ENCODE measurements at regions not wholly inside any gene's neighbourhood (a gene's known extent, or its start where the extent isn't known, plus 50 kb on each side); places are given as distances from the start of the nearest gene placed in this dataset.

- no peaks in the 10 kb centered on the region for H3K9me3 ChIP-seq
- no peak overlapping the region for H3K27ac ChIP-seq
- no peaks in the 10 kb centered on the region for H3K4me1 ChIP-seq
- no peaks in the 10 kb centered on the region for H3K36me3 ChIP-seq
- TF ChIP-seq CTCF (IDR thresholded peaks at IDR 0.05), result no peak
- no peak for TF ChIP-seq POLR2A (IDR thresholded peaks at IDR 0.05)
- no peaks in the 10 kb centered on the region for H3K27me3 ChIP-seq
- H3K4me3 ChIP-seq, result no peak overlapping the region
- DNase-seq, result no peak
Observed at GRCh38 chr1:238649200-238649599, 737.2 kb upstream of the CHRM3 start.

- Histone ChIP-seq H3K9me3 (no peaks in the 10 kb centered on the region), H3K27ac (no peak overlapping the region), H3K4me3 (no peak overlapping the region), H3K36me3 (no peaks in the 10 kb centered on the region), H3K27me3 (no peaks in the 10 kb centered on the region), H3K4me1 (no peaks in the 10 kb centered on the region)
- TF ChIP-seq POLR2A (IDR thresholded peaks at IDR 0.05) (no peak), CTCF (IDR thresholded peaks at IDR 0.05) (no peak)
- no peak for DNase-seq
Observed at GRCh38 chr1:238648751-238649150, 737.6 kb upstream of the CHRM3 start.

- Histone ChIP-seq H3K27me3 (no peaks in the 10 kb centered on the region), H3K36me3 (no peaks in the 10 kb centered on the region), H3K4me3 (no peak overlapping the region), H3K9me3 (no peaks in the 10 kb centered on the region), H3K27ac (no peak overlapping the region), H3K4me1 (no peaks in the 10 kb centered on the region)
- TF ChIP-seq CTCF (IDR thresholded peaks at IDR 0.05) (no peak), POLR2A (IDR thresholded peaks at IDR 0.05) (no peak)
- no peak for DNase-seq
Observed at GRCh38 chr1:238648296-238648695, 738.1 kb upstream of the CHRM3 start.

- Histone ChIP-seq H3K4me3 (no peak overlapping the region), H3K36me3 (no peaks in the 10 kb centered on the region), H3K9me3 (no peaks in the 10 kb centered on the region), H3K27ac (no peak overlapping the region), H3K27me3 (no peaks in the 10 kb centered on the region), H3K4me1 (no peaks in the 10 kb centered on the region)
- DNase-seq, result no peak
- TF ChIP-seq CTCF (IDR thresholded peaks at IDR 0.05), result no peak
Observed at GRCh38 chr1:238647877-238648276, 738.5 kb upstream of the CHRM3 start.

GRCh38 chr1:238642231-238642630, 744.1 kb upstream of the CHRM3 start:
- DNase-seq, result no peak
- Histone ChIP-seq H3K27me3 (no peaks in the 10 kb centered on the region), H3K9me3 (no peaks in the 10 kb centered on the region), H3K27ac (no peak overlapping the region), H3K36me3 (no peaks in the 10 kb centered on the region), H3K4me1 (no peaks in the 10 kb centered on the region), H3K4me3 (no peak overlapping the region)
- TF ChIP-seq CTCF (IDR thresholded peaks at IDR 0.05) (no peak), POLR2A (IDR thresholded peaks at IDR 0.05) (no peak)

GRCh38 chr1:238639861-238640260, 746.5 kb upstream of the CHRM3 start:
- no peaks in the 10 kb centered on the region for H3K36me3 ChIP-seq
- H3K4me1 ChIP-seq, result no peaks in the 10 kb centered on the region
- no peak for TF ChIP-seq POLR2A (IDR thresholded peaks at IDR 0.05)
- no peak for TF ChIP-seq CTCF (IDR thresholded peaks at IDR 0.05)
- H3K27me3 ChIP-seq, result no peaks in the 10 kb centered on the region
- no peak for DNase-seq
- no peak overlapping the region for H3K4me3 ChIP-seq
- no peaks in the 10 kb centered on the region for H3K9me3 ChIP-seq
- no peak overlapping the region for H3K27ac ChIP-seq
